SK-N-SH treated with all-trans-retinoic acid at 6 μM for 48 hours (cell line): ENCODE measurements at regions not wholly inside any gene's neighbourhood (a gene's known extent, or its start where the extent isn't known, plus 50 kb on each side); places are given as distances from the start of the nearest gene placed in this dataset.

ENCODE experiments used
- ATAC-seq: fragments of 200-7000 bp; cut with Tn5 transposase; 3 replicates; pipeline ENCODE4 v1.9.1; 2020; ENCODE audit warnings: mild to moderate bottlenecking, moderate library complexity
- ARNTL ChIP-seq: fragments of 450-650 bp; formaldehyde crosslinking; IDR thresholded peaks from 2 replicates; pipeline ENCODE4 v1.5.0; 2020; ENCODE audit warnings: low read depth, mild to moderate bottlenecking, moderate library complexity, borderline replicate concordance
- BACH2 ChIP-seq: fragments of 250-450 bp; sonication (Bioruptor Pico); IDR thresholded peaks from 2 replicates; pipeline ENCODE4 v1.9.0; 2021; ENCODE audit warnings: mild to moderate bottlenecking, borderline replicate concordance
- CSDC2 ChIP-seq: fragments of 250-450 bp; sonication (Bioruptor Pico); IDR thresholded peaks from 2 replicates; pipeline ENCODE4 v1.5.0; 2020; ENCODE audit warnings: mild to moderate bottlenecking, moderate library complexity
- ESRRG ChIP-seq: fragments of 250-450 bp; sonication (Bioruptor Pico); IDR thresholded peaks from 2 replicates; pipeline ENCODE4 v1.6.1; 2021; ENCODE audit warnings: mild to moderate bottlenecking
- GLIS3 ChIP-seq: fragments of 250-450 bp; sonication (Bioruptor Pico); IDR thresholded peaks from 2 replicates; pipeline ENCODE4 v1.5.0; 2020; ENCODE audit warnings: mild to moderate bottlenecking, moderate library complexity
- ISL1 ChIP-seq: fragments of 250-450 bp; sonication (Bioruptor Pico); IDR thresholded peaks from 2 replicates; pipeline ENCODE4 v2.1.2; 2022; ENCODE audit warnings: mild to moderate bottlenecking, moderate library complexity
- OSR1 ChIP-seq: fragments of 250-450 bp; sonication (Bioruptor Pico); IDR thresholded peaks from 2 replicates; pipeline ENCODE4 v1.8.0; 2022; ENCODE audit warnings: moderate library complexity, mild to moderate bottlenecking, inconsistent platforms
- POU6F1 ChIP-seq: fragments of 250-450 bp; sonication (Bioruptor Pico); IDR thresholded peaks from 2 replicates; pipeline ENCODE4 v1.8.0; 2021; ENCODE audit warnings: low read depth, mild to moderate bottlenecking, moderate library complexity, borderline replicate concordance
- PPARA ChIP-seq: fragments of 250-450 bp; sonication (Bioruptor Pico); IDR thresholded peaks from 2 replicates; pipeline ENCODE4 v1.5.0; 2020; ENCODE audit warnings: mild to moderate bottlenecking, borderline replicate concordance
- RARB ChIP-seq: fragments of 250-450 bp; sonication (Bioruptor Pico); IDR thresholded peaks from 2 replicates; pipeline ENCODE4 v1.8.0; 2021; ENCODE audit warnings: mild to moderate bottlenecking, moderate library complexity
- SNAI2 ChIP-seq: fragments of 250-450 bp; sonication (Bioruptor Pico); IDR thresholded peaks from 2 replicates; pipeline ENCODE4 v1.5.0; 2020; ENCODE audit warnings: mild to moderate bottlenecking, moderate library complexity
- TCF4 ChIP-seq: fragments of 250-450 bp; sonication (Bioruptor Pico); IDR thresholded peaks from 2 replicates; pipeline ENCODE4 v1.8.0; 2021; ENCODE audit warnings: mild to moderate bottlenecking, moderate library complexity, borderline replicate concordance
- TOX ChIP-seq: fragments of 250-450 bp; sonication (Bioruptor Pico); IDR thresholded peaks from 2 replicates; pipeline ENCODE4 v1.8.0; 2021; ENCODE audit warnings: mild to moderate bottlenecking, moderate library complexity, borderline replicate concordance
- ZC3H10 ChIP-seq: fragments of 250-450 bp; sonication (Bioruptor Pico); IDR thresholded peaks from 2 replicates; pipeline ENCODE4 v1.5.1; 2021; ENCODE audit warnings: mild to moderate bottlenecking, moderate library complexity
- ZFP3 ChIP-seq: fragments of 250-450 bp; sonication (Bioruptor Pico); IDR thresholded peaks from 2 replicates; pipeline ENCODE4 v1.5.0; 2020; ENCODE audit warnings: mild to moderate bottlenecking, moderate library complexity
- ZFP30 ChIP-seq: fragments of 450-650 bp; formaldehyde crosslinking; IDR thresholded peaks from 2 replicates; pipeline ENCODE4 v1.5.0; 2022; ENCODE audit warnings: mild to moderate bottlenecking, moderate library complexity
- ZNF565 ChIP-seq: fragments of 450-650 bp; formaldehyde crosslinking; conservative IDR thresholded peaks from 2 replicates; pipeline ENCODE4 v1.5.0; 2020; ENCODE audit warnings: low read depth, mild to moderate bottlenecking, moderate library complexity
- ZNF8 ChIP-seq: fragments of 450-650 bp; formaldehyde crosslinking; IDR thresholded peaks from 2 replicates; pipeline ENCODE4 v1.5.0; 2020; ENCODE audit warnings: mild to moderate bottlenecking, moderate library complexity
- TF ChIP-seq, protein P1 (sequence below): fragments of 250-450 bp; sonication (Bioruptor Pico); IDR thresholded peaks from 2 replicates; pipeline ENCODE4 v1.5.0; 2020; ENCODE audit warnings: mild to moderate bottlenecking, moderate library complexity
- TF ChIP-seq, protein P2 (sequence below): fragments of 250-450 bp; sonication (Bioruptor Pico); IDR thresholded peaks from 2 replicates; pipeline ENCODE4 v1.5.1; 2021; ENCODE audit warnings: mild to moderate bottlenecking, moderate library complexity
- TF ChIP-seq, protein P3 (sequence below): fragments of 250-450 bp; sonication (Bioruptor Pico); IDR thresholded peaks from 2 replicates; pipeline ENCODE4 v1.5.1; 2020; ENCODE audit warnings: low read depth, mild to moderate bottlenecking, moderate library complexity
- TF ChIP-seq, protein P4 (sequence below): fragments of 250-450 bp; sonication (Bioruptor Pico); IDR thresholded peaks from 2 replicates; pipeline ENCODE4 v1.8.0; 2020; ENCODE audit warnings: mild to moderate bottlenecking, moderate library complexity, borderline replicate concordance

GRCh38 chr13:74217811-74218210, 83.6 kb upstream of the KLF12 start (continued):
- no peak for TF ChIP-seq PPARA (CRISPR knock-in tag)

GRCh38 chr13:74215420-74215819, 81.2 kb upstream of the KLF12 start:
- TF ChIP-seq, protein P1, sequence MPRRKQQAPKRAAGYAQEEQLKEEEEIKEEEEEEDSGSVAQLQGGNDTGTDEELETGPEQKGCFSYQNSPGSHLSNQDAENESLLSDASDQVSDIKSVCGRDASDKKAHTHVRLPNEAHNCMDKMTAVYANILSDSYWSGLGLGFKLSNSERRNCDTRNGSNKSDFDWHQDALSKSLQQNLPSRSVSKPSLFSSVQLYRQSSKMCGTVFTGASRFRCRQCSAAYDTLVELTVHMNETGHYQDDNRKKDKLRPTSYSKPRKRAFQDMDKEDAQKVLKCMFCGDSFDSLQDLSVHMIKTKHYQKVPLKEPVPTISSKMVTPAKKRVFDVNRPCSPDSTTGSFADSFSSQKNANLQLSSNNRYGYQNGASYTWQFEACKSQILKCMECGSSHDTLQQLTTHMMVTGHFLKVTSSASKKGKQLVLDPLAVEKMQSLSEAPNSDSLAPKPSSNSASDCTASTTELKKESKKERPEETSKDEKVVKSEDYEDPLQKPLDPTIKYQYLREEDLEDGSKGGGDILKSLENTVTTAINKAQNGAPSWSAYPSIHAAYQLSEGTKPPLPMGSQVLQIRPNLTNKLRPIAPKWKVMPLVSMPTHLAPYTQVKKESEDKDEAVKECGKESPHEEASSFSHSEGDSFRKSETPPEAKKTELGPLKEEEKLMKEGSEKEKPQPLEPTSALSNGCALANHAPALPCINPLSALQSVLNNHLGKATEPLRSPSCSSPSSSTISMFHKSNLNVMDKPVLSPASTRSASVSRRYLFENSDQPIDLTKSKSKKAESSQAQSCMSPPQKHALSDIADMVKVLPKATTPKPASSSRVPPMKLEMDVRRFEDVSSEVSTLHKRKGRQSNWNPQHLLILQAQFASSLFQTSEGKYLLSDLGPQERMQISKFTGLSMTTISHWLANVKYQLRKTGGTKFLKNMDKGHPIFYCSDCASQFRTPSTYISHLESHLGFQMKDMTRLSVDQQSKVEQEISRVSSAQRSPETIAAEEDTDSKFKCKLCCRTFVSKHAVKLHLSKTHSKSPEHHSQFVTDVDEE (CRISPR knock-in tag) = no peak
- TF ChIP-seq ZFP30 (CRISPR knock-in tag) = no peak
- no peak for TF ChIP-seq ESRRG (CRISPR knock-in tag)
- no peak for TF ChIP-seq BACH2 (CRISPR knock-in tag)
- TF ChIP-seq, protein P2, sequence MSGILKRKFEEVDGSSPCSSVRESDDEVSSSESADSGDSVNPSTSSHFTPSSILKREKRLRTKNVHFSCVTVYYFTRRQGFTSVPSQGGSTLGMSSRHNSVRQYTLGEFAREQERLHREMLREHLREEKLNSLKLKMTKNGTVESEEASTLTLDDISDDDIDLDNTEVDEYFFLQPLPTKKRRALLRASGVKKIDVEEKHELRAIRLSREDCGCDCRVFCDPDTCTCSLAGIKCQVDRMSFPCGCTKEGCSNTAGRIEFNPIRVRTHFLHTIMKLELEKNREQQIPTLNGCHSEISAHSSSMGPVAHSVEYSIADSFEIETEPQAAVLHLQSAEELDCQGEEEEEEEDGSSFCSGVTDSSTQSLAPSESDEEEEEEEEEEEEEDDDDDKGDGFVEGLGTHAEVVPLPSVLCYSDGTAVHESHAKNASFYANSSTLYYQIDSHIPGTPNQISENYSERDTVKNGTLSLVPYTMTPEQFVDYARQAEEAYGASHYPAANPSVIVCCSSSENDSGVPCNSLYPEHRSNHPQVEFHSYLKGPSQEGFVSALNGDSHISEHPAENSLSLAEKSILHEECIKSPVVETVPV = no peak
- TF ChIP-seq, protein P3, sequence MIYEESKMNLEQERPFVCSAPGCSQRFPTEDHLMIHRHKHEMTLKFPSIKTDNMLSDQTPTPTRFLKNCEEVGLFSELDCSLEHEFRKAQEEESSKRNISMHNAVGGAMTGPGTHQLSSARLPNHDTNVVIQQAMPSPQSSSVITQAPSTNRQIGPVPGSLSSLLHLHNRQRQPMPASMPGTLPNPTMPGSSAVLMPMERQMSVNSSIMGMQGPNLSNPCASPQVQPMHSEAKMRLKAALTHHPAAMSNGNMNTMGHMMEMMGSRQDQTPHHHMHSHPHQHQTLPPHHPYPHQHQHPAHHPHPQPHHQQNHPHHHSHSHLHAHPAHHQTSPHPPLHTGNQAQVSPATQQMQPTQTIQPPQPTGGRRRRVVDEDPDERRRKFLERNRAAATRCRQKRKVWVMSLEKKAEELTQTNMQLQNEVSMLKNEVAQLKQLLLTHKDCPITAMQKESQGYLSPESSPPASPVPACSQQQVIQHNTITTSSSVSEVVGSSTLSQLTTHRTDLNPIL (CRISPR knock-in tag) = no peak
- TF ChIP-seq ZNF565 (CRISPR knock-in tag) = no peak
- TF ChIP-seq POU6F1 (CRISPR knock-in tag) = no peak
- TF ChIP-seq RARB (CRISPR knock-in tag) = no peak
- TF ChIP-seq SNAI2 (CRISPR knock-in tag) = no peak
- no peak for TF ChIP-seq ISL1
- no peak for TF ChIP-seq ZFP3 (CRISPR knock-in tag)
- TF ChIP-seq GLIS3 (CRISPR knock-in tag) = no peak
- TF ChIP-seq TCF4 (CRISPR knock-in tag) = no peak
- TF ChIP-seq TOX (CRISPR knock-in tag) = no peak
- no peak for TF ChIP-seq PPARA (CRISPR knock-in tag)
- no peak for TF ChIP-seq ARNTL
- TF ChIP-seq, protein P4, sequence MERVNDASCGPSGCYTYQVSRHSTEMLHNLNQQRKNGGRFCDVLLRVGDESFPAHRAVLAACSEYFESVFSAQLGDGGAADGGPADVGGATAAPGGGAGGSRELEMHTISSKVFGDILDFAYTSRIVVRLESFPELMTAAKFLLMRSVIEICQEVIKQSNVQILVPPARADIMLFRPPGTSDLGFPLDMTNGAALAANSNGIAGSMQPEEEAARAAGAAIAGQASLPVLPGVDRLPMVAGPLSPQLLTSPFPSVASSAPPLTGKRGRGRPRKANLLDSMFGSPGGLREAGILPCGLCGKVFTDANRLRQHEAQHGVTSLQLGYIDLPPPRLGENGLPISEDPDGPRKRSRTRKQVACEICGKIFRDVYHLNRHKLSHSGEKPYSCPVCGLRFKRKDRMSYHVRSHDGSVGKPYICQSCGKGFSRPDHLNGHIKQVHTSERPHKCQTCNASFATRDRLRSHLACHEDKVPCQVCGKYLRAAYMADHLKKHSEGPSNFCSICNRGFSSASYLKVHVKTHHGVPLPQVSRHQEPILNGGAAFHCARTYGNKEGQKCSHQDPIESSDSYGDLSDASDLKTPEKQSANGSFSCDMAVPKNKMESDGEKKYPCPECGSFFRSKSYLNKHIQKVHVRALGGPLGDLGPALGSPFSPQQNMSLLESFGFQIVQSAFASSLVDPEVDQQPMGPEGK (CRISPR knock-in tag) = no peak
- TF ChIP-seq OSR1 (CRISPR knock-in tag) = no peak
- no peak for TF ChIP-seq ZC3H10 (CRISPR knock-in tag)
- TF ChIP-seq, all 23 proteins: peak for 0
- ATAC-seq = no peak

- no peak for ATAC-seq
- TF ChIP-seq, protein P4 (CRISPR knock-in tag) = no peak
- TF ChIP-seq TCF4 (CRISPR knock-in tag) = no peak
- no peak for TF ChIP-seq CSDC2 (CRISPR knock-in tag)
- no peak for TF ChIP-seq OSR1 (CRISPR knock-in tag)
- TF ChIP-seq ZNF8 = no peak
- no peak for TF ChIP-seq ISL1
- TF ChIP-seq, protein P2 = no peak
- no peak for TF ChIP-seq POU6F1 (CRISPR knock-in tag)
- no peak for TF ChIP-seq ARNTL
- no peak for TF ChIP-seq BACH2 (CRISPR knock-in tag)
Measured at GRCh38 chr13:74214321-74214720, 80.1 kb upstream of the KLF12 start.
